ENCODE measurements at regions not wholly inside any gene's neighbourhood (a gene's known extent, or its start where the extent isn't known, plus 50 kb on each side); places are given as distances from the start of the nearest gene placed in this dataset.

DNA sequence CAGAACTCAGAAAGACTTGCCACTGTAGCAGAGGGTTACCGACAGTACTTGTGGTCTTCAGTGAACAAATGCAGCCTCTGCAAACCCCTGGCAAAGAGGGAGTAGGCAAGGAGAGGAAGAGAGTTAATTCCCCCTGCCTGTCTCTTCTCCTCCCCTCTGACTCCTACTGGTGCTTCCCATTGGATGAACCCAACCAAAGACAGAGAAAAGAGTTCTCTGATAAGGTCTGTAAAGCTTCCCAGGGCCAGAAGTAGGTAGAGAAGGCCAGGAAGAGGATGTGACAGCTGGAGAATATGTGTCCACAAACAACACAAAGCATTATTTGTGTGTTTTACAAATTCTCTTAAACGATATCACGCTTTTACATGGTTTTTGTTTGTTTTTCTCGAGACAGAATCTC, 66.6 kb upstream of the GPCPD1 start:
- TF ChIP-seq POLR2A (IDR thresholded peaks at IDR 0.05; ENCODE audit: low read length) (no peak), GATA1 (IDR thresholded peaks at IDR 0.05; ENCODE audit: low read depth, low read length) (no peak)

All from erythroblast (primary cell).